ENCODE measurements at regions not wholly inside any gene's neighbourhood (a gene's known extent, or its start where the extent isn't known, plus 50 kb on each side); places are given as distances from the start of the nearest gene placed in this dataset.

DNA sequence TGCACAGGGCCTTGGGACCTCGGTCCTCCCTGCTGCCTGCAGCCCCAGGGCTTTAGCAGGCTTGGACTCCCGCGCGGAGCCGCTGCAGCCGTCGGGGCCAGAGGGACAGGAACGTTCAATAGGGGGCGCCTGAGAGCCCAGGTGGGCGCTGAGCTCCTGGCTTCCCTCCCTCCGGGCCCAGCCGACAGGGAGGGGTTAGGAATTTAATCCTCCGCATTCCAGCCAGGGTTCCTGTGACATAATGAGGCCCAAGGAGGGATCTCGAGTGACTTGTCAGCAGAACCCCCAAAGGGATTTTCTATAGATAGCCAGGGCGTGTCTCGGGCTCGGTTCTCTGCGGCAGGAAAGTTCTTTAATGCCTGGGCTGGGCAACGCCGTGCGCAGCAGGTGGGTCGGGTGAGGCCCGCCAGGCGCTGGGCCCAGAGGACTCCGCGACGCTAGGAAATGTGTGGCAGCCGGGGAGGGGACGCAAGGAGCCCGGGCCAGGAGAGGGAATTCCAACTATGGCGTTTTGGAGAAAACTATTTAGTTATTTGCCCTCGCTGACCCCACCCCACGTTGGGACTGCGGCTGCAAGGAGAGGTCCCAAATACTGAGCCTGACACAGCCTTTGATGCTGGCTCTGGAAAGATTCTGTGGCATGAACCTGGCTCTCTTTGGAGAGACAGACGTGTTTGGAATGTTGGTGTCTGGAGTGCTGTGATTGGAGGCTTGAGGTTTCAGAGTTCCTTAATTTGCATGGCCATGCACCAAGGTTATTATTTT is 285.2 kb upstream of the GATB start:
- TF ChIP-seq SIN3A (IDR thresholded peaks at IDR 0.05; ENCODE audit: borderline replicate concordance, insufficient read depth, low read length) (no peak), POLR2AphosphoS5 (IDR thresholded peaks at IDR 0.05; ENCODE audit: low read depth, low read length) (no peak), REST (IDR thresholded peaks at IDR 0.05; ENCODE audit: insufficient read depth in 1 of 2, low read depth in 2 of 2, low read length in 2 of 2) (no peak), TAF1 (IDR thresholded peaks at IDR 0.05; ENCODE audit: borderline replicate concordance, insufficient read depth, low read length) (no peak), FOXP2 (optimal IDR thresholded peaks at IDR 0.05; ENCODE audit: borderline replicate concordance, extremely low read depth, extremely low read length, insufficient read depth) (no peak)

- no peak for TF ChIP-seq TAF1 (IDR thresholded peaks at IDR 0.05; ENCODE audit: borderline replicate concordance, insufficient read depth, low read length)
- TF ChIP-seq REST (IDR thresholded peaks at IDR 0.05; ENCODE audit: insufficient read depth in 1 of 2, low read depth in 2 of 2, low read length in 2 of 2): no peak
- no peak for TF ChIP-seq FOXP2 (optimal IDR thresholded peaks at IDR 0.05; ENCODE audit: borderline replicate concordance, extremely low read depth, extremely low read length, insufficient read depth)
- TF ChIP-seq SIN3A (IDR thresholded peaks at IDR 0.05; ENCODE audit: borderline replicate concordance, insufficient read depth, low read length): no peak
- TF ChIP-seq POLR2AphosphoS5 (IDR thresholded peaks at IDR 0.05; ENCODE audit: low read depth, low read length): no peak
These were observed 284.6 kb upstream of the GATB start for GRCh38 chr4:152045449-152045806.

DNA sequence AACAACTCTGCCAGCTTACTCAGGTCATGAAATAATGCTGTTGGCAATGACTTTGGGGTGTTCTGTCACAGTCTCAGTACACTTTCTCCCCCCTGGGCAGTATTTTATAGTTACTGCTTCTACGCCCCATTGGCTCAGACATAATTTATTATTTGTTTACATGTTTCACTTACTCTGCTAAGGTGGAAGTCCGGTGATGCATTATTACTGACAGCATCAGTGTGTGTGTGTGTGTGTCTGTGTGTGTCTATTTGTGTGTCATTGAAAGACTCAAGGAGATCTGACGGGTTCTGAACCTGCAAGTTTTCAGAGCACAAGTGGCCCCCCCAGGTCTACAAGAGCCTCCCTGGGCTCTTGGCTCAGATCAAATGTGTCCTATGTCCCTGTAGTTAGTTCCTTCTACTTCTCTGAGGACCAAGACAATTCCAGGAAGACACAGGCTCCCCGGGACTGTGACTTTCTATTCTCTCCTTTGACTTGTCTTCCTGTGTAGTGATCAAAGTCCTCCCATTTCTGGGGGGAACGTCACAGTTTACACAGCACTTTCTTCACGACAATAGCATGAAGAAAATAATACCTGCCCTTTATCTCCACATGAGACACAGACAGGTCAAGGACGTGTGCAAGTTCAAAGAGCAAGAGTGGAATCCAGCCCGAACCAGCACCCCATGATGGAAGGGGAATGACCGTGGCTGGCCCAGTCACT is 283.7 kb upstream of the GATB start:
- no peak for TF ChIP-seq REST (IDR thresholded peaks at IDR 0.05; ENCODE audit: insufficient read depth in 1 of 2, low read depth in 2 of 2, low read length in 2 of 2)
- TF ChIP-seq FOXP2 (optimal IDR thresholded peaks at IDR 0.05; ENCODE audit: borderline replicate concordance, extremely low read depth, extremely low read length, insufficient read depth): no peak
- TF ChIP-seq POLR2AphosphoS5 (IDR thresholded peaks at IDR 0.05; ENCODE audit: low read depth, low read length): no peak
- no peak for TF ChIP-seq SIN3A (IDR thresholded peaks at IDR 0.05; ENCODE audit: borderline replicate concordance, insufficient read depth, low read length)
- no peak for TF ChIP-seq TAF1 (IDR thresholded peaks at IDR 0.05; ENCODE audit: borderline replicate concordance, insufficient read depth, low read length)

DNA sequence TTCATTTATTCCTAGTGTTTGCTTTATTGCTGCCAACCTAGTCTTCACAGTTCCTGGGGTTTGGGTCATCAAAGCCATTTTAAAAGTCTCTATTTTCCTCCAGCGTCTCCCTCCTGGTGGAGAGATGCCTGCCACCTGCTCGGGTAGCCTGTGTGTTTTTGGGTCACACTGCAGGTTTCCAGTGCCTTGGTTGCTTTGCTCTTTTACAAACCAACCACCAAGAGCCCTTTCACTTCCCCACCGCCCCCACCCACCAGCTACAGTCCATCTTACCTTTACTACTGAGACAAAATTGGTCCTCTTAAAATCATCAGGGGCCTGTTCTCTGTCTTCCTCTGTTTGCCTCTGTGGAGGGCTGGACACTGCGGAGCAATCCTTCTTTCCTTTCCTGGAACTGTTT is 280.5 kb upstream of the GATB start:
- TF ChIP-seq POLR2AphosphoS5 (IDR thresholded peaks at IDR 0.05; ENCODE audit: low read depth, low read length) (no peak), TAF1 (IDR thresholded peaks at IDR 0.05; ENCODE audit: borderline replicate concordance, insufficient read depth, low read length) (no peak), REST (IDR thresholded peaks at IDR 0.05; ENCODE audit: insufficient read depth in 1 of 2, low read depth in 2 of 2, low read length in 2 of 2) (no peak), SIN3A (IDR thresholded peaks at IDR 0.05; ENCODE audit: borderline replicate concordance, insufficient read depth, low read length) (no peak), FOXP2 (optimal IDR thresholded peaks at IDR 0.05; ENCODE audit: borderline replicate concordance, extremely low read depth, extremely low read length, insufficient read depth) (no peak)

All from PFSK-1 (cell line).